ENCODE measurements at regions not wholly inside any gene's neighbourhood (a gene's known extent, or its start where the extent isn't known, plus 50 kb on each side); places are given as distances from the start of the nearest gene placed in this dataset.

DNA sequence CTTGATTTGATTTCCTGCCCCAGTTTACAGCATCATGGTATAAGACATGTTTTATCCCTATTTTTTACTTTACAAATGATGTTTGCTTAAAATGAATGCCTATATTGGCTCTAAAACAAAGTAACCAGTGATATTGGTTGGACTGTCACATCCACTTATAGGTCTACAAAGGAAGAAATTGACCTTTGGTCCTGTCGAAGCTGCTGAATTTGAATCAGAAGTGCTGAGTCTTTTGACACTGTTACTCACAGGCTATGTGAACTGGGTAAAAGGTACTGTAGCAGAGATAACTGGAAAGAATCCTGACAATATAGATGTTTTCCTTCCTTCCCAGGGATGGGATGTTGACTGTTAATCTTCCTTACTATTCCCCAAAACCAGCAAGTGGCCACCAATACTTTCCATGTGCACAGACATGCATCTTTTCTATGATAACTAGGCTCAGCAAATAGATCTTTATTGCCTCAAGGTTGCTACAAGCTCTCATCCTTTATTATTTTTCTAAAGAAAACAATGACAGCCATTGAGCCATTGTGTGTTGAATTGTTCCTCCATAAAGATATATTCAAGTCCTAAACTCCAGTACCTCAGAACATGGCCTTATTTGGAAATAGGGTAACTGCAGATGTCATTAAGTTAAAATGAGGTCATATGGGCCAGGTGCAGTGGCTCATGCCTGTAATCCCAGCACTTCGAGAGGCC lies 175.9 kb upstream of the NR5A2 start:
- TF ChIP-seq, protein P1, sequence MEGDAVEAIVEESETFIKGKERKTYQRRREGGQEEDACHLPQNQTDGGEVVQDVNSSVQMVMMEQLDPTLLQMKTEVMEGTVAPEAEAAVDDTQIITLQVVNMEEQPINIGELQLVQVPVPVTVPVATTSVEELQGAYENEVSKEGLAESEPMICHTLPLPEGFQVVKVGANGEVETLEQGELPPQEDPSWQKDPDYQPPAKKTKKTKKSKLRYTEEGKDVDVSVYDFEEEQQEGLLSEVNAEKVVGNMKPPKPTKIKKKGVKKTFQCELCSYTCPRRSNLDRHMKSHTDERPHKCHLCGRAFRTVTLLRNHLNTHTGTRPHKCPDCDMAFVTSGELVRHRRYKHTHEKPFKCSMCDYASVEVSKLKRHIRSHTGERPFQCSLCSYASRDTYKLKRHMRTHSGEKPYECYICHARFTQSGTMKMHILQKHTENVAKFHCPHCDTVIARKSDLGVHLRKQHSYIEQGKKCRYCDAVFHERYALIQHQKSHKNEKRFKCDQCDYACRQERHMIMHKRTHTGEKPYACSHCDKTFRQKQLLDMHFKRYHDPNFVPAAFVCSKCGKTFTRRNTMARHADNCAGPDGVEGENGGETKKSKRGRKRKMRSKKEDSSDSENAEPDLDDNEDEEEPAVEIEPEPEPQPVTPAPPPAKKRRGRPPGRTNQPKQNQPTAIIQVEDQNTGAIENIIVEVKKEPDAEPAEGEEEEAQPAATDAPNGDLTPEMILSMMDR (IDR thresholded peaks at IDR 0.05; ENCODE audit: low read depth, low read length), result no peak
- TF ChIP-seq EZH2phosphoT487 (IDR thresholded peaks at IDR 0.05; ENCODE audit: low read depth), result no peak

Data from OCI-LY3 (cell line).